HG02678 (cell line): ENCODE measurements at regions not wholly inside any gene's neighbourhood (a gene's known extent, or its start where the extent isn't known, plus 50 kb on each side); places are given as distances from the start of the nearest gene placed in this dataset.
"Not testable (repeated sequence)": the region's sequence is repeated elsewhere in the genome, so short reads cannot be mapped to it uniquely, and the experiment has no call there.

Experiments used
- ATAC-seq: cut with Tn5 transposase; IDR thresholded peaks from one replicate; pipeline ENCODE4 v1.9.1; 2021; ENCODE audit warnings: mild to moderate bottlenecking, moderate library complexity; ENCODE audit not compliant: unreplicated experiment

DNA sequence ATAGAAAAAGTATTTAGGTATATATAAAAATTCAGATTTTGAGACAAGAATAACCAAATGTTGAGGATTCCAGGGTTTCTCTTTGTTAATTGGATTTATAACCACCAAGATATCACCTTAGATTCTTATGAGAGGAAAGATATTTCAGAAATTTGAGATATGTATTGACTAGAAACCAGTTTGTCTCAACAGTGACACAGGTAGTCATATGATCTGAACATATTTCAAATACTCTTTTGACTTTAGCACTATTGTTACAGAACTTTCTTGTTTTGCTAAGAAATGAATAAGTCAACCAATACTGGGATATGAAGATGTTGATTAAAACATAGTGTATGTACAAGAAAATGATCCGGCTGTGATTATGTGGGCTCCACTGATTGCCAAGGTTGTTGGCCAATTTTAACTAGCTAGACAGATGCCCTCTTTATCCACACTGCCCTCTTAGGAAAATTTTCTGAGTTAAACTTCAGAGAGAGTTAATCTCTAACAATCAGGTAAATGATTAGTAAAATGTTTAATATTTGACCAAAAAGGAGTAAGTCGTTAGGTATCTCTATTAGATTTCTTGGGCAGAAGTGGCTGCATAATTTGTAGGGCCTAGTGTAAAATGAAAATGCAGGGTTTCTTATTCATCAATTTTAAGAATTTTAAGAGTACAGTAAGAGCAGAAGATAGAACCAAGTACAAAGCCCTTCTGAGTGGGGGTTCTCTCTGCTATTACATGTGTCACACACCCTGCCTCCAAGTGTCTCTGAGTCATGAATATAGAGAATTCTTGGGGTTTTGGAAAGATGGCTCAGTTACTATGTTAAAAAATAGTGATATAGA, 376.0 kb downstream of the TFEC start:
- ATAC-seq = peak; percentile 56

DNA sequence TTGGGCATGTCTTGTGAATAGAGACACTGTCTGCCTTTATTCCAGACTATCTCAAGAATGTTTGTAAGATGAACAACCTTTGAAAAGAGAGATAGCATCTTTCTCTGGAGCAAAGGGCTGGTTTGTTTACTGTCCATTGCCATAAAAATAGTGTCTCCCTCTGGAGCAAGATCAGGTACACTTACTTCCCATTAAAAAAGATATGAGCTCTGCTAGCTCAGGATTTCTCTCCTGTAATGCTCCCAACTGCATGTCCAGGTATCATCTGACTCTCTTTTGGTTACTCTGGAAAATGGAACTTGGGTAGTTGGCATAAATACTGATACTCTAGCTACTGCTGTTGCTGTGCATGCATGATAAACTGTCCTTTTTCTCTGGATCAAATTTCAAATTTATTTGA, 381.1 kb downstream of the TFEC start:
- no peak for ATAC-seq

DNA sequence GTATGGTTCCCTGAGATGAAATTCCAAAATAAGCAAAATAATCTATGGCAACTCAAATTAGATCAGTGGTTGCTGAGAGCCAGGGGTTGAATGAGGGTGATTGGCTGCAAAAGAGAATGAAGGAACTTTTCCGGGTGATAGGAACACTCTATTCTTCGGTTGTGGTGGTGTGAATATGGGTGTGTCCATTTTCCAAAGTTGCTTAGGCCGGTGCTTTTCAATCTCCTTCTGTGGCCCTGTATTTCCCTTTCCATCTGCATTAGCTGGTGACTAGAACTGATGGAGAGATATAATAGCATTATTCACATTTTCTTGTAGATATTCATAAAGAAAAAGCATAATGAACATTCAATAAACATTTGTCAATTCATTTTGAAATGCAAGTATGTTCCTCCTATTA, 382.9 kb downstream of the TFEC start:
- no peak for ATAC-seq

DNA sequence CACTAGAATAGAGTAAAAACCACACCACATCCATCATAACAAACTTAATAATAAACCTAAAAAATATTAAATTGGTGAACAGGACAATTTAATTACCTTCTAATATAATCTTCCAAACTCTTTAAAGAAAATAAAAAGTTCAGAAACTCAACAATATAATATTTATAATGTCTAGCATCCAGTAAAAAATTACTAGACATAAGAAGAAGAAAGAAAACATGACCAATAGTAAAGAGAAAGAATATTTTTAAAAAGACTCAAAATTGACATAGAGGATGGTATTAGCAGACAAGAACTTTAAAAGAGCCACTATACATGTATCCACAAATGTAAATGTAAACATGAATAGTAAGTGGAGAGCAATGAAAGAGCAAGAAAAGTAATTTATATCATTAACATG, 388.4 kb downstream of the TFEC start:
- no peak for ATAC-seq

DNA sequence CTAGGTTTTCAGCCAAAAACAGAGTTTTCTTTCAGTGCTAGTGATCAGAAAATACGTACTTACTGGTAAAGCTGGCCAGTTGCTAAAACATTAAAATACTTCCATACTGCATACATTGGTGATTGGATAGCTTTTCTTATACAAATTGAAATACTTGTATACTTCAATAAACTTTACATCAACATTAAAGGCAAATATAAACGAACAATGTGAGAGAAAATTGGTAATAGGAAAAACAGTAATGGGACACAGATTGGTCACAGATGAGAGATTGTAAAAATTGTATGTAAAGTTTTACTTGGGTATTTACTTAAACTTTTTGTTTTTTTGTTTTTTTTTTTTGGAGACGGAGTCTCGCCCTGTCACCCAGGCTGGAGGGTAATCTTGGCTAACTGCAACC, 391.7 kb downstream of the TFEC start:
- no peak for ATAC-seq

DNA sequence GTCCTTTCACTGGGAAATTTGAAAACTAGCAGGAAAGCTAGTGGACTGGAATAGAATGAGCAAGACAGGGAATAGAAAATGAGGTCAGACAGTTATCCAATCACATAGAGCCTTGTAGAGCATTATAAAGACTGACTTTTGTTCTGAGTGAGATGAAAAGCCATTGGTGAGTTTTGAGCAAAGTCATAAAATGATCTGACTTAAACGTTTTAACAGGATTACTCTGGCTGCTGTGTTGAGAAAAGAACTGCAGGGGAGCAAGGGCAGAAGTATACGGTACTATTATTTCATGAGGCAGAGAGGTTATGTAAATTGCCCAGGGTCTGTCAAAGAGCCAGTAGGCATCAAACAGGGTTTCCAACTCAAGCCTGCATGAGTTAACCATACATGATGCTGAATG, 393.4 kb downstream of the TFEC start:
- ATAC-seq = no peak

DNA sequence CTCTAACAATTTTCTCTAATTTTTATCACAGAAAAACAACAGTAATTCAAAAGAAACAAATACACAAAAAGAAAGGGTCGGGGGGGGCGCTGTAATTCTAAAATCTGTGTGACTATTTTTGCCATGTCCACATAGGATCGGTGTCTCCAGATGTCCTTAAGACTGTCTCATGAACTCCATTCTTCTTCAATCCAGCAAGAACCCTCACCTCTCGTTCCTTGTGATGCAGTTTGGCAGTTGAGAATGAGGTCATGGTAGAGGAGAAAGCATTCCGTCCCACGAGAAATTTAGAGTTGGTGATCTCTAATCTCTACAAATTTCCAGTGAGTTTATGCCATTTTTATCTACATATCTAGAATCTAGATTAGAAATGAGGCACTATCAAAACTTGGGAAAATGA, 394.7 kb downstream of the TFEC start:
- no peak for ATAC-seq

DNA sequence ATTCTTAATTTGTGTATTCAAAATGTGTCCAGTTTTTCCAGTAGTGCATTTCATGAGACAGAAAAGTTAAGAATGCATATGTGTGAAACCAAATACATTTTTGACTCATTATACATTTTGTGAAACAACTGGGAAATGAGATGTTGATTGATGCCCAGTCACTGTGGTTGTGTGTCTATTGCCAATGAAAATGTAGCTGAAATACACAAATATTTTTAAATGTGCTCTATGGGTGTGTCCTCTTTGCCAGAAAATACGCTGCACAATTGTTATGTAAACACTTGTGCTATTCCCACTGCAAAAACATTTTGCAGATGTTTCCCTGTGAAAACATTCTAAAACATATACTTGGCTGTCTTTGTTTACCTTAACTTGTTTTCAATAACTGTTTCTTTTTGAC, 395.2 kb downstream of the TFEC start:
- no peak for ATAC-seq

DNA sequence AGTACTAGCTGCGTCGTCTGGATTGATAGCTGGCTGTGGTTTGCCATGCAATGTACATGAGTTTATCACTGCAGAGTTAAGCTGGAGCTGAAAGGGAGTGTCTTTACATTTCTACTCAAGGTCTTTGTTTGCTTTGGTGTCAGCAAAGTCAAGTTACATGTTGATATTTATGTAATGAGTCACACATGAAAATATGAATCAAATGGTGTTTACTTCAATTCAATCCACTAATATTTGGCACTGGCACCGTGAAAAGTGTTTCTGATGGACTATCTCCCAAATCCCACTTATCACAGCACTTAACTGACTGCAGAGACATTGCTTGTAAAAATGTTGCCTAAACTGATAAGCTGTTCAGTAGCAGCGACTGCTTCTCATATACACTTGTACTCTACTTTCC, 395.9 kb downstream of the TFEC start:
- no peak for ATAC-seq

DNA sequence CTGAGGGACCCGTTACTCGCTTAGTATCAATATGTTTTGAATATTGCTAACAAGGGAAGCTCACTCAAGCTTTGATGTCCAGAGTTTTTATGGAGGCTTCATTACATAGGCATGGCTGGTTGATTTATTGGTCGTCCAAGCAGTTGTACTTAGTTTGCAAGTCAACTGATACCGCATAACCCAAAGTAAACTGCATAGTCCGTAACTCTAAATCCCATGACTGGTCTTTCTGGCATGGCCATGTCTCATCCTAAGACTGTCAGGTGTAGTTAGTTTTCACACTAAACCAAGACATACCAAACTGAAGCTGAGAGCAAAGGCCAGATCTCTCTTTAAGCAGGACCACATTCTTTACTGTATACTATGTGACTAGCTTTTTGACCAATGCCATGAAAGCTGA, 397.9 kb downstream of the TFEC start:
- no peak for ATAC-seq

DNA sequence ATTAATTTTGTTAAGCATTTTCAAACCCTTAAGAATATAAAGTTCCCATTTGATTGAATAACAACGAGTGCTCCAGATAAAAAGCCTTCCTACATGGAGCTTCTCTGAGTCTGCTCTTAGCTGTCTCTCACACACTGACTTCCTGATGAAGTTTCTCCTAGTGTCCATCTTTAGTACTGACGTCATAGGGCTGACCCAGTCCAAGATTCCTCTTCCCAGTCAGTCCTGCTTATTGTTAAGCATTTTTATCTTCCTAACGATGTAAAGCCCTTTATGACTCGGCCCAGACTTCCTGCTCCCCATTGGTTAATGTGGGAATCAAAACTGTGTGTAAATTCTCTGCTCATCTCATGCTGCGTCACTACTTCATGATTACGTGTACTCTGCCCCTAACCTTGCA, 398.8 kb downstream of the TFEC start:
- no peak for ATAC-seq

DNA sequence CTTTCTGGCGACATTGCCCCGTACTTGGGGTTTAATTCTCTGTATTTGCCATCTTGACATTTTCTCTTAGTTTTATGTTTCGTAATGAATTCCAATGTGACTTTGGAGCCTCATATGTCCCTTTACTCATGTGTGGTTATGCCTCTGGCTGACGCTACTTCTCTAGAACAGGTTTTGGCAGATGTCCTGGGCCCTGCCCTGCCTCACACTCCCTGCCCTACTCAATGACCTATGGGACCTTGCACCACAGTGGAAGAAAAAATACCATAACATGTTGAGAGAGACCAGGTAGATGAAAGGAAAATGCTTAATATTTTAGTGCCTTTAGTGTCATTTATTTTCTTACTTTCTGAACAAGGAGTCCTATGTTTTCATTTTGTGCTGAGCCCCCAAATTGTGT, 400.5 kb downstream of the TFEC start:
- no peak for ATAC-seq

DNA sequence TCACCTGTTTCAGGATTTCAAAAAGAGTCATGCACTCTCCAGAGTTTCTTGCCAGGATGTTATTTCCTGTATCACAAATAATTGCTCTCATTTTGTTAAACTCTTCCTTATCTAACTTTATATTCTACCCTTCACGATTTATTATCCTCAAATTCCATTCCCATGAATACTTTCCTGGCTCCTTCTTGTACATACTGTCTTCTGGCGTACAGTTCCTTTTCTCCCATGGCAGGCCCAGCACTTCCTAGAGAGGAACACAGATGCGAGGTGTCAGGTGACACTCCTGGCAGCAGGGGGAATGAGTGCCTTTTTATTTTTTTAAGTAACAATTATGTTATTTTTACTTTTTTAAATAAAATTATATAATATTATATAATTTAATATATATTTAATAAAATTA, 411.9 kb downstream of the TFEC start:
- ATAC-seq = no peak

DNA sequence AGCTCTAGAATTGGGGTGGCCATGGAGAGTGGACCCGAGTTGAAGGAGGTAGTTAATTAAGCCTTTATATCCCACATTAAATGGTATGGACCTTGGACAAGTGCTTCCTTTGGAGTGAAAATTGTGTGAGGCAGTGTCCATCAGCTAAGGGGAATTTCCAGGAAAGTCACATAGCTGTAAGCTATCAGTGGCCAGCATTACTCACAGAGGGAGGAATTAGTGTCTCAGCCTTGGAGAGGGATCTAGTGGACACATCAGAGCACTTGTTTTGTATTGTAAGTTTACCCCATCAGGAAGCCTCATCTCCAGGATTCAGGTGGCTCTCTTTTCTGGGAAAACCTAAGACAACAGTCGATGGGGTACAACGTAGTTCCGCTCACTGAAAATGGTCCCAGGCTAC, 416.7 kb downstream of the TFEC start:
- ATAC-seq = no peak

DNA sequence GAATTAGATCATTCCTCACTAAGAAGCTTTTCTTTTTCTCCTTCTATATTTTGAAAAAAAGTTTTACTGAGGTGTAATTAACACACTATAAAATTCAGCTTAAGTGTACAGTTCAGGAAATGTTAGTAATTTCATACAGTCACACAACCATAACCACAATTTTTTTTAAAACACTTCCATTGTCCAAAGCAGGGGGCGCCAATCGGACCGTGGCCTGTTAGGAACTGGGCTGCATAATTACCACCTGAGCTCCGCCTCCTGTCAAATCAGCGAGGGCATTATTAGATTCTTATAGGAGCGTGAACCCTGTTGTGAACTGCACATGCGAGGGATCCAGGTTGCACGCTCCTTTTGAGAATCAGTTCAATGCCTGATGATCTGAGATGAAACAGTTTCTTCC, 427.1 kb downstream of the TFEC start:
- ATAC-seq = no peak

DNA sequence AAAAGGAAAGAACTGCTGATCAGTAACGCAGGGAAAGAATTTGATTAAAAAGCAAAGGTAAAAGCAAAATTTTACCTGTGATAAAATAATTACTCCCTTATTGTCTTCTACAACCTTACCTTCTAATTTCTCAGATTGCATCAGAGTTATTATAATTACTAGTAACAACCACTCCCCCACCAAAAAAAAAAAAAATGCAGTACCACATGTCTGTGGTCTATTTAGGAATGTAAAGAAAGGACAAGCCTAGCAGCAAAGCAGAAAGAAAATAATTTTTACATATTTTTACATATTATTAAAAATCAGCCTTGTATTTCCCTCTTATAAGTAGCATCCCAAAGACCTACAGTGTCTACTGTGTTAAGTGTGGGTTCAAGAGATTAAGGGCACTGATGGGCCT, 430.4 kb downstream of the TFEC start:
- no peak for ATAC-seq

DNA sequence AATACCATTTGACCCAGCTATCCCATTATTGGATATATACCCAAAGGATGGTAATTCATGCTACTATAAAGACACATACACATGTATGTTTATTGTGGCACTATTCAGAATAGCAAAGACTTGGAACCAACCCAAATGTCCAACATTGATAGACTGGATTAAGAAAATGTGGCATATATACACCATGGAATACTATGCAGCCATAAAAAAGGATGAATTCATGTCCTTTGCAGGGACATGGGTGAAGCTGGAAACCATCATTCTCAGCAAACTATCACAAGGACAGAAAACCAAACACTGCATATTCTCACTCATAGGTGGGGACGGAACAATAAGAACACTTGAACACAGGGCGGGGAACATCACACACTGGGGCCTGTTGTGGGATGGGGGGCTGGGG, 431.4 kb downstream of the TFEC start:
- not testable (repeated sequence) for ATAC-seq

DNA sequence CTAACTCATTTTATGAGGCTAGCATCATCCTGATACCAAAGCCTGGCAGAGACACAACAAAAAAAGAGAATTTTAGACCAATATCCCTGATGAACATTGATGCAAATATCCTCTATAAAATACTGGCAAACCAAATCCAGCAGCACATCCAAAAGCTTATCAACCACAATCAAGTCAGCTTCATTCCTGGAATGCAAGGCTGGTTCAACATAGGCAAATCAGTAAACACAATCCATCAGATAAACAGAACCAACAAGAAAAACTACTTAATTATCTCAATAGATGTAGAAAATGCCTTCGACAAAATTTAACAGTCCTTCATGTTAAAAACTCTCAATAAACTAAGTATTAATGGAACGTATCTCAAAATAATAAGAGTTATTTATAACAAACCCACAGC, 433.3 kb downstream of the TFEC start:
- not testable (repeated sequence) for ATAC-seq

DNA sequence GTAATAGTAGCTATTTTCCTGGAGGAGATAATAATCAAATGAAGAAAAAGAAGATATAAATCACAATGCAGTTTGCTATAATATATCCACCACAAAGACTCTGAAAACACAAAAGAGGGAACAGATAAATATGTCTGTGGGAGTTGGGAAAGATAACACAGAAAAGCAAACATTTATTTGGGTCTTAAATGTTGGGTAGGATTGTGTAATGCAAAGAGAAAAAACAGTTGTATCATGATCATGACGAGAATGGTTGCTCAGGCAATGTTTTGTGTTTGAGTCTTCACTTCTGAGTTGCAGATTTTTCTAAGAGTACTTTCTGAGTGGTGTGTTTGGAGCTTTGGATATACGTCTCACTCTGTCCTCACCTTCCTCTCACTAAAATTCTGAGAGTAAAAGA, 437.5 kb downstream of the TFEC start:
- ATAC-seq = no peak

DNA sequence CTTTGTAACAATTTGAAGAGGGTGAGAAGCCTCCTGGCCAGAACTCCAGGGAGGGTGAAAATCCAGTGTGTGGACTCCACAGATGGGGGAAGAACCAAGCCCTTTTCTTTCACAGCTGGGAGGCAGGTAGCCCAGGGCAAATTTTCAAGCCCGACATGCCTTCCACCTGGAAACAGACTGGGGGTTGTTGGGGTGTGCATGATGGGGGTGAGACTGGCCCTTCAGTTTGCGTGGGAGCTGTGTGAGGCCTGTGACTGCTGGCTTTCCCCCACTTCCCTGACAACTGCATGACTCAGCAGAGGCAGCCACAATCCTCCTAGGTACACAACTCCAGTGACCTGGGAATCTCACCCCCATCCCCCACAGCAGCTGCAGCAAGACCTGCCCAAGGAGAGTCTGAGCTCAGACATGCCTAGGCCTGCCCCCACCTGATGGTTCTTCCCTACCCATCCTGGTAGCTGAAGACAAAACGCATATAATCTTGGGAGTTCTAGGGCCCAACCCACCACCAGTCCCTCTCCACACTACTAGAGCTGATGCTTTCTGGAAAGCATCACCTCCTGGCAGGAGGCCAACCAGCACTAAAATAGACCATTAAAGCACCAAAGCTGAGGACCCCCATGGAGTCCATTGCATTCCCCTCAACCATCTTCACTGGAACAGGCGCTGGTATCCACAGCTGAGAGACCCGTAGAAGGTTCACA, 445.4 kb downstream of the TFEC start:
- ATAC-seq = no peak

DNA sequence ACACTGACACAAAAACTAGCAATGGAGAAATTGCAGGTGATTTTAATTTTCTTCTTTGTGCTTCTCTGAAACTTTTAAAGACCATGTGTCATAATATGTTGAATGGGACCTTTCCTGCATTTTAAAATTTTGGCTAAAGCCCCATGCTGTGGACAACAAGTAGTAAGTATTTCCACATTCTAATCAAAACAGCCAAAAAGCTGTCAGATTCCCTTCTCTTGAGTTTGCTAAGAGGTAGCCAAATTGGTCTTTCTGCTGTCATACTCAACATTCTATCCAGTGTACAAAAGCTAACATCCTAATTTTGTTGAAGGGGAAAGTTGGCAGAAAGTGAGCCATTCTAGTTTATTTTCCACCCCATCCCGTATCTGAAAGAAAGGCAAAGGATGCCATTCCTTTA, 447.6 kb downstream of the TFEC start:
- no peak for ATAC-seq

DNA sequence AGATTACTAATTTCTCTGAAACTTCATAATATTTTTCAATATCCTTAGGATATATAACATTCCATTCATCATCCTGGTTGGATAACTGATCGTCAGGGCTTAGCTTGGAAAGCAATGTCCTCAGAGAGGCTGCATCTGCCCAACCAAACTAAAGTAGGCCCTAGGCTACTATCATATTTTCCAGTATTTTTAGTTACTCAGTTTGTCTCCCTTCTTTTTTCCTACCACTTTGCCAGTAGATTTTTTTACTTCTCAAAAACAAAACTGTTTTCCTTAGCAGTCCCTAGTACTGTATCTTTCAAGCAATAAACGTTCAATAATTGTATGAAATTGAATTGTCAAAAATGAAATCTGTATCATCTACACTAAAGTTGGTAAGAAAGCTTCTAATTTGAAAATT, 452.0 kb downstream of the TFEC start:
- ATAC-seq = no peak
